ENCODE measurements at regions not wholly inside any gene's neighbourhood (a gene's known extent, or its start where the extent isn't known, plus 50 kb on each side); places are given as distances from the start of the nearest gene placed in this dataset.

- no peaks in the 10 kb centered on the region for H3K9me3 Mint-ChIP-seq
- no peaks in the 10 kb centered on the region for H3K27me3 Mint-ChIP-seq (ENCODE audit: low read depth)
- no peaks in the 10 kb centered on the region for H3K4me1 Mint-ChIP-seq (ENCODE audit: low read depth)
- no peak overlapping the region for H3K4me3 Mint-ChIP-seq
- H3K36me3 Mint-ChIP-seq (ENCODE audit: low read depth) = no peaks in the 10 kb centered on the region
- no peak overlapping the region for H3K27ac Mint-ChIP-seq
Observed at GRCh38 chr13:37409756-37410155, 188.8 kb downstream of the POSTN start.

DNA sequence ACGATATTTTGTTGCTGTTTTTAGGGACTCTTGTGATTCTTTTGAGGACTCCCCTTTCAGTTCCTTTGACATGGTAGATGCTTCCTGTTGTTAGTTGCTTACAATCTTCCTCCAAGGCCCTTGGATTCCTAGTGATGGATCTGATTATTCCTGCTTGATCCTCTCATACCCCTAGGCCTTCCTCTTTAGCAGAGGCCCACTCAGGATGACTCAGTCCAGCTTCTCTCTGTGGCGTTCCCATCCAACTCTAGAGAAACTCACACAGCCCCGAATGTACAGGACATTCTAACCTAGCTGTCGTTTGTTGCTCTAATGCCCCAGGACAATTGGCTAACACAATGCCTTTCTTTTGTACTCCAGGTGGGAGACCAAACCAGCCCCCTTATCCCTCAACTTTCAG lies 191.4 kb downstream of the POSTN start:
- Mint-ChIP-seq H3K9me3 (no peaks in the 10 kb centered on the region), H3K27ac (no peak overlapping the region), H3K4me3 (no peak overlapping the region), H3K36me3 (ENCODE audit: low read depth) (no peaks in the 10 kb centered on the region), H3K27me3 (ENCODE audit: low read depth) (no peaks in the 10 kb centered on the region), H3K4me1 (ENCODE audit: low read depth) (no peaks in the 10 kb centered on the region)

DNA sequence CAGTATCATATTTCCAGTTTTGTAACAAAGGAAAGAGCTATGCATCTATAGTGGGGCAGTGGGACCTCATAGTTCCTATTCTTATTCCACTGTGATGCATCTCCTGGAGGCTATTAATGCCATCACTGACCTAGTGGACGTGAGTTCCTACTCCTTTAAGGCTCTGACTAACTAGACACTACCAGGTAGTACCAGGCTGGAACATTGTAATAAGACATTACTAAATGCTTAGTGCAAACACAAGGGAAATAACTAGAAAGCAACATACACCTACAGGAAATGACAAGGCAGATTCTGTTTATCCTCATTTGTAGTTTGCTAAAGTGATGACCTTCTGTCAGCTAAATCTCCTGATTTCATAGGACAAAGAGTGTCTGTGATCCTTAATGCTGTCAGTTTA lies 192.5 kb downstream of the POSTN start:
- no peaks in the 10 kb centered on the region for H3K27me3 Mint-ChIP-seq (ENCODE audit: low read depth)

GRCh38 chr13:37403776-37404527 lies 194.6 kb downstream of the POSTN start:
- Mint-ChIP-seq H3K4me3 (no peak overlapping the region), H3K27me3 (ENCODE audit: low read depth) (no peaks in the 10 kb centered on the region), H3K27ac (no peak overlapping the region), H3K36me3 (ENCODE audit: low read depth) (no peaks in the 10 kb centered on the region), H3K4me1 (ENCODE audit: low read depth) (no peaks in the 10 kb centered on the region), H3K9me3 (no peaks in the 10 kb centered on the region)

More for the DNA sequence above, 192.5 kb downstream of the POSTN start:
- no peak overlapping the region for H3K4me3 Mint-ChIP-seq
- no peaks in the 10 kb centered on the region for H3K4me1 Mint-ChIP-seq (ENCODE audit: low read depth)
- H3K27ac Mint-ChIP-seq = no peak overlapping the region
- no peaks in the 10 kb centered on the region for H3K36me3 Mint-ChIP-seq (ENCODE audit: low read depth)
- no peaks in the 10 kb centered on the region for H3K9me3 Mint-ChIP-seq

DNA sequence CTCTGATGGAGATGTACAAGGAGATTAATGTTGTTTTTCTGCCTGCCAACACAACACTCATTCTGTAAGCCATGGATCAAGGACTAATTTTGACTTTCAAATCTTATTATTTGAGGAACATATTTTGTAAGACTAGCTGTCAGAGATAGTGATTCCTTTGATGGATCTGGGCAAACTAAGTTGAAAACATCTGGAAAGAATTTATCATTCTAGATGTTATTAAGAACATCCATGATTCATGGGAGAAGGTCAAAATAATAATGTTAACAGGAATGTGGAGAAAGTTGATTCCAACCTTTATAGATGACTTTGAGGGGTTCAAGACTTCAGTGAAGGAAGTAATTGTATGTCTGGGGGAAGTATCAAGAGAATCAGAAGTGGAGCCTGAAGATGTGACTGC lies 196.8 kb downstream of the POSTN start:
- no peaks in the 10 kb centered on the region for H3K9me3 Mint-ChIP-seq
- no peak overlapping the region for H3K4me3 Mint-ChIP-seq
- no peaks in the 10 kb centered on the region for H3K27me3 Mint-ChIP-seq (ENCODE audit: low read depth)
- H3K27ac Mint-ChIP-seq = no peak overlapping the region
- H3K4me1 Mint-ChIP-seq (ENCODE audit: low read depth) = no peaks in the 10 kb centered on the region
- no peaks in the 10 kb centered on the region for H3K36me3 Mint-ChIP-seq (ENCODE audit: low read depth)

DNA sequence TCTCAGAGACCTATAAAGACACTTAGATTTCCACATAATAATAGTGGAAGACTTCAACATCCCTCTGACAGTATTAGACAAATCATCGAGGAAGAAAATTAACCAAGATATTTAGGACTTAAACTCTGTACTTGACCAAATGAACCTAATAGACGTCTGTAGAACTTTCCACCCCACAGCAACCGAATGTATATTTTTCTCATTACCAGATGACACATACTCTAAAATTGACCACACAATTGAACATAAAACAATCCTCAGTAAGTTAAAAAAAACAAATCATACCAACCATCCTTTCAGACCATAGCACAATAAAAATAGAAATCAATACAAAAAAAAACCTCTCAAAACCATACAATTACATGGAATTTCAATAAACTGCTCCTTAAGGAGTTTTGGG lies 201.0 kb downstream of the POSTN start:
- Mint-ChIP-seq H3K9me3 (peaks cover 12% of the 10 kb centered on the region), H3K27me3 (ENCODE audit: low read depth) (no peaks in the 10 kb centered on the region), H3K4me1 (ENCODE audit: low read depth) (no peaks in the 10 kb centered on the region), H3K4me3 (no peak overlapping the region), H3K27ac (no peak overlapping the region), H3K36me3 (ENCODE audit: low read depth) (no peaks in the 10 kb centered on the region)

- Mint-ChIP-seq H3K36me3 (ENCODE audit: low read depth) (no peaks in the 10 kb centered on the region), H3K9me3 (peaks cover 15% of the 10 kb centered on the region), H3K27me3 (ENCODE audit: low read depth) (no peaks in the 10 kb centered on the region), H3K27ac (no peak overlapping the region), H3K4me3 (no peak overlapping the region), H3K4me1 (ENCODE audit: low read depth) (no peaks in the 10 kb centered on the region)
Observed at GRCh38 chr13:37395544-37395943, 203.0 kb downstream of the POSTN start.

DNA sequence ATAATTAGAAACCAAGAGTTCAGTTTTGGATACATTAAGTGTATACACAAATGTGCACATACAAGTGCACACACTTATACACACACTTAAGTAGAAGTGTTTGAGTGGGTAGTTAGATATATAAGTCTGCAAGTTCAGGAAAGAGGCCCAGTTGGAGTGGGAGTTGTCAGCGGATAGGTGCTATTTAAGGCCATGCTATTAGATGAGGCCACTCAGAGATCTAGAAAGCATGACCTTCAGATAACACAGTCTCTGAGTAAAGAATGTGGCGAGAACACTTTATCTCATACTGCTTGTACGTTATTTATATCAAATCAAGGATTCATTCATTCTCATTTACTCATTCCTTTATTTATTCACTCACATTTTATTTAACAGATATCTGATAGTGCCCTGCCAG lies 206.2 kb downstream of the POSTN start:
- H3K27ac Mint-ChIP-seq = no peak overlapping the region
- H3K36me3 Mint-ChIP-seq (ENCODE audit: low read depth) = no peaks in the 10 kb centered on the region
- H3K4me1 Mint-ChIP-seq (ENCODE audit: low read depth) = no peaks in the 10 kb centered on the region
- peaks cover 20% of the 10 kb centered on the region for H3K9me3 Mint-ChIP-seq
- H3K4me3 Mint-ChIP-seq = no peak overlapping the region
- no peaks in the 10 kb centered on the region for H3K27me3 Mint-ChIP-seq (ENCODE audit: low read depth)

DNA sequence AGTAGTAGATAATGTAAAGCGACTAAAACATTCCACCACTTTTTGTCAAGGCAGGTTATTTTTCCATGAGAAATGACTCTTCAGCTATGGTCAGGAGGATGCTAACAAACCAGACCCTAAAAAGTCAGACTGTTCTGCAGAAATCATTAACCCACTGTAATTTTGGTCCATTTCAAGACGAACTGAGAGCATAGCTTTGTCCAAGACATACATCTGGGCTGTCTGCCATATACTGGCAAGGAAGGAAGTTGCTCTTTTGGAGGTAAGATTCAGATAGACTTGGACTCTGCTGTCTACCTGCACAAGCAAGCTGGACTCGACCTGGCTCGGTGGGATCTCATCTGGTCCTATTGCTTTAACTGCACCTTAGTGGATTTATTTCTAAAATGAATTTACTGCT lies 207.8 kb downstream of the POSTN start:
- Mint-ChIP-seq H3K27me3 (ENCODE audit: low read depth) (no peaks in the 10 kb centered on the region), H3K4me3 (no peak overlapping the region), H3K36me3 (ENCODE audit: low read depth) (no peaks in the 10 kb centered on the region), H3K4me1 (ENCODE audit: low read depth) (no peaks in the 10 kb centered on the region), H3K9me3 (peaks cover 15% of the 10 kb centered on the region), H3K27ac (no peak overlapping the region)

DNA sequence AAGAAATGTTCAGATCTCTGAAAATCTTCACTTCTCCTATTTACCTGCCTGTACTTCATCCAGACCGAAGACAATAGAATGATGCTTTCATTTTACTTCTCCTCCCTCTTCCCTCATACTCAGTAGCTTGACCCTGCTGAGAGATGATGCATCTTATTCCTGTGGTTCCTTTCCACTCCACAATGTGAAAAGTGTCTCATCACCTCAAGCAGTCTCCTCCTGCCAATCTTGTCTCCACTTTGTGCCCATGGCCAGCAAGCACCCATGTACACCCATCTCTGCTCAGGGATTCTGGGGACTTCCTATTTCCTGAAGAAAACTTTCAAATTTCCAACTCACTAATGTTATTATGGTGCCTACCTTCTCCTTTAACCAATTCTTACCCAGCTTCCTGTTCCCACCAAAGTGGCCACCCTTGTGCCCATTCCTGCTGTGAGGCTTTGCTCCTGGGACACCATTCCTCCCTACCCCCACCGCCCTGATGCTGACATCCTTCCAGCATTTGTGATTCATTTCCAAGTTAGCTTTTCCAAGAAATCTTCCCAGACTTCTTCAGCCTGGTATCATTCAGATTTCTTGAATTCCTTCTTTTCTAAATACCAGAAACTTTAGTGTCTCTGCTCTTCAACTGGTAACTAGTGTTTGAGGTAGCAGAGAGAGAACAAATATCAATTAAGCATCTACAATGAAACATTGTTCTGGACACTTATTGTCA lies 212.5 kb downstream of the POSTN start:
- Mint-ChIP-seq H3K27me3 (ENCODE audit: low read depth) (no peaks in the 10 kb centered on the region), H3K9me3 (peaks cover 11% of the 10 kb centered on the region), H3K27ac (no peak overlapping the region), H3K4me1 (ENCODE audit: low read depth) (no peaks in the 10 kb centered on the region), H3K4me3 (no peak overlapping the region), H3K36me3 (ENCODE audit: low read depth) (no peaks in the 10 kb centered on the region)

GRCh38 chr13:37385248-37385647 lies 213.3 kb downstream of the POSTN start:
- Mint-ChIP-seq H3K27me3 (ENCODE audit: low read depth) (no peaks in the 10 kb centered on the region), H3K4me3 (no peak overlapping the region), H3K36me3 (ENCODE audit: low read depth) (no peaks in the 10 kb centered on the region), H3K9me3 (peaks cover 11% of the 10 kb centered on the region), H3K4me1 (ENCODE audit: low read depth) (no peaks in the 10 kb centered on the region), H3K27ac (no peak overlapping the region)

DNA sequence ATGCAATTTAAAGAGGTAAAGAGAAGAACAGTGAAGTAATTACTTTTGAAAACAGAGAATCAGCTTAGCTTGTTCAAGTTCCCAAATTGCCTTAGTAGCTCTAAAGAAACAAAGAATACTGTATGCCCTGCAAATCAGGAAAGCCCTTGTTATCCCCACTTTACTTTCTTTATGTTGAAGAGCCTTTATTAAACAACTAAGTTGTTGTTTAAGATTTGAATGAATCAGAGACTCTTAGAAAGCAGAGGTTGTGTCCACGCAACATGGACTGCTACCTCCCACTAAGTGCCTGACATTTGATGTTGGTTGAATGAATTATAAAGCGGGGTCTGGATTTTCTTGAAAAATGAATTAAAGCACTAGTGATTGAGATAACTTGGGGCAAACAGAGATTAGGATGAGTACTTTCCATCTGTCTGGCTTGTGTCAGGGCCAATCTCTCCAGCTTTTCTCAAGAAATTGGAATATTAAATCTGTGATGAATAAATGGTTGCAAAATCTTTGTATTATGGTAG lies 214.7 kb downstream of the POSTN start:
- H3K36me3 Mint-ChIP-seq (ENCODE audit: low read depth) = no peaks in the 10 kb centered on the region
- peaks cover 6% of the 10 kb centered on the region for H3K9me3 Mint-ChIP-seq
- H3K27me3 Mint-ChIP-seq (ENCODE audit: low read depth) = no peaks in the 10 kb centered on the region
- no peak overlapping the region for H3K27ac Mint-ChIP-seq
- H3K4me1 Mint-ChIP-seq (ENCODE audit: low read depth) = no peaks in the 10 kb centered on the region
- no peak overlapping the region for H3K4me3 Mint-ChIP-seq

- Mint-ChIP-seq H3K4me1 (ENCODE audit: low read depth) (no peaks in the 10 kb centered on the region), H3K27ac (no peak overlapping the region), H3K36me3 (ENCODE audit: low read depth) (no peaks in the 10 kb centered on the region), H3K27me3 (ENCODE audit: low read depth) (no peaks in the 10 kb centered on the region), H3K9me3 (peaks cover 6% of the 10 kb centered on the region), H3K4me3 (no peak overlapping the region)
Observed at GRCh38 chr13:37383046-37383445, 215.5 kb downstream of the POSTN start.

- H3K27ac Mint-ChIP-seq = no peak overlapping the region
- H3K27me3 Mint-ChIP-seq (ENCODE audit: low read depth) = no peaks in the 10 kb centered on the region
- H3K4me1 Mint-ChIP-seq (ENCODE audit: low read depth) = no peaks in the 10 kb centered on the region
- H3K4me3 Mint-ChIP-seq = no peak overlapping the region
- no peaks in the 10 kb centered on the region for H3K36me3 Mint-ChIP-seq (ENCODE audit: low read depth)
- peaks cover 6% of the 10 kb centered on the region for H3K9me3 Mint-ChIP-seq
Observed at GRCh38 chr13:37382146-37382545, 216.4 kb downstream of the POSTN start.

DNA sequence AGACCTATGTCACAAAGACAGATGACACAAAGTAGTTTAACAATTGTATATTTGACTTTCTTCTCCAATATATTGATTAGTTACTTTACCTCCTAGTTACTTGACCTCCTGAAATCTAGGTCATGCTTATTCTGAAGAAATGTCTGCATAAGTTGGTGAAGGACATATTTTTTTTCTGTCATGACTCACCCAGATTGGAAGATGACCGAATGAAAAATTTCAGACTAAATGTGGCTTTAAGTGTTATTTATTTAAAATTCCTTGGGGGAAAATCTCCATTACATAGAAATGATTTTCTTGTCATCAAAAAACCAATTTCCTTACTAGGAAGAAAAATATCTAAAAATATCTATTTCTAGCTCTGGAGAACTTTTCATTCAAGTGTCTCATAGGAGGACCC lies 217.1 kb downstream of the POSTN start:
- Mint-ChIP-seq H3K27me3 (ENCODE audit: low read depth) (no peaks in the 10 kb centered on the region), H3K36me3 (ENCODE audit: low read depth) (no peaks in the 10 kb centered on the region), H3K4me3 (no peak overlapping the region), H3K9me3 (peaks cover 6% of the 10 kb centered on the region), H3K4me1 (ENCODE audit: low read depth) (no peaks in the 10 kb centered on the region), H3K27ac (no peak overlapping the region)
